KMS-11 (cell line): ENCODE measurements at regions not wholly inside any gene's neighbourhood (a gene's known extent, or its start where the extent isn't known, plus 50 kb on each side); places are given as distances from the start of the nearest gene placed in this dataset.

Experiments used
- H2AFZ ChIP-seq: fragments of 200-600 bp; sonication (generic); 2 replicates; pipeline ENCODE4 v1.6.1; 2016; ENCODE audit warnings: antibody characterized with exemption, mixed run types, low read depth
- H3K27ac ChIP-seq: fragments of 200-600 bp; sonication (generic); 2 replicates; pipeline ENCODE4 v1.6.1; 2016; ENCODE audit warnings: mild to moderate bottlenecking, mixed run types
- H3K27me3 ChIP-seq: fragments of 200-600 bp; sonication (generic); 2 replicates; pipeline ENCODE4 v1.6.1; 2017; ENCODE audit warnings: mild to moderate bottlenecking, low read depth, mixed run types, moderate library complexity; ENCODE audit not compliant: insufficient read depth
- H3K36me3 ChIP-seq: fragments of 200-600 bp; sonication (generic); 2 replicates; pipeline ENCODE4 v1.6.1; 2017; ENCODE audit warnings: mild to moderate bottlenecking, mixed run types; ENCODE audit not compliant: insufficient read depth
- H3K4me1 ChIP-seq: fragments of 200-600 bp; sonication (generic); 2 replicates; pipeline ENCODE4 v1.6.1; 2016; ENCODE audit warnings: mild to moderate bottlenecking, low read depth, mixed run types; ENCODE audit not compliant: poor library complexity, severe bottlenecking
- H3K4me2 ChIP-seq: fragments of 200-600 bp; sonication (generic); 2 replicates; pipeline ENCODE4 v1.7.0; 2016; ENCODE audit warnings: mild to moderate bottlenecking, mixed run types
- H3K4me3 ChIP-seq: fragments of 200-600 bp; sonication (generic); IDR thresholded peaks from 2 replicates; pipeline ENCODE4 v1.6.1; 2017; ENCODE audit warnings: low read depth, low read length, mixed read lengths; ENCODE audit not compliant: insufficient read depth
- H3K79me2 ChIP-seq: fragments of 200-600 bp; sonication (generic); 2 replicates; pipeline ENCODE4 v1.6.1; 2016; ENCODE audit warnings: low read depth, mixed run types; ENCODE audit not compliant: insufficient read depth
- H3K9ac ChIP-seq: fragments of 200-600 bp; sonication (generic); 2 replicates; pipeline ENCODE4 v1.6.1; 2016; ENCODE audit warnings: mild to moderate bottlenecking, mixed run types
- H4K20me1 ChIP-seq: fragments of 200-600 bp; sonication (generic); 2 replicates; pipeline ENCODE4 v1.6.1; 2016; ENCODE audit warnings: mild to moderate bottlenecking, mixed run types; ENCODE audit not compliant: insufficient read depth
- TF ChIP-seq, protein P1 (sequence below): fragments of 200-600 bp; sonication (generic); conservative IDR thresholded peaks from 2 replicates; pipeline ENCODE4 v1.6.1; 2017; ENCODE audit warnings: low read depth, mild to moderate bottlenecking, antibody characterized with exemption, low read length, moderate library complexity, mixed read lengths

DNA sequence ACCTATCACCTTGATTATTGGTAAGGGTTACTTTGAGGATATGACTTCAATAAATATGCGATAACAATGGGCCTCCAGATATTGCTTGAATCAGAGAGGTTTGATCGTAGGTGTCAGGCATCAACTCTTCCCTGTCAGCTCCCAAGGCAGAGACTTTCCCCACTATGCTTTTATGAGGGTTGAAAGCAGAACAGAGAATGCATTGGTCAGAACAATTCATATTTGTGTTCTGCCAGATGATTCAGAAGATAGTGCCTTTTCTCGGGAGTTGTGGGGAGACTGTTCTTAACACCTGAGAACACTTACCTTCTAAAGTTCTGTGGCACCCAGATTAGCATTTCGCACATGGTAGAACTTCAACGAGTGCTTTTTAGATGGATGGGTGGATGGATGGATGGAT lies 386.3 kb upstream of the CADM1 start:
- Histone ChIP-seq H2AFZ (no peak overlapping the region), H3K36me3 (no peaks in the 10 kb centered on the region), H3K27me3 (no peaks in the 10 kb centered on the region), H3K27ac (no peak overlapping the region), H3K9ac (no peak overlapping the region), H4K20me1 (no peaks in the 10 kb centered on the region), H3K4me1 (no peaks in the 10 kb centered on the region), H3K79me2 (no peaks in the 10 kb centered on the region), H3K4me3 (no peak overlapping the region), H3K4me2 (no peak overlapping the region)
- TF ChIP-seq, protein P1, sequence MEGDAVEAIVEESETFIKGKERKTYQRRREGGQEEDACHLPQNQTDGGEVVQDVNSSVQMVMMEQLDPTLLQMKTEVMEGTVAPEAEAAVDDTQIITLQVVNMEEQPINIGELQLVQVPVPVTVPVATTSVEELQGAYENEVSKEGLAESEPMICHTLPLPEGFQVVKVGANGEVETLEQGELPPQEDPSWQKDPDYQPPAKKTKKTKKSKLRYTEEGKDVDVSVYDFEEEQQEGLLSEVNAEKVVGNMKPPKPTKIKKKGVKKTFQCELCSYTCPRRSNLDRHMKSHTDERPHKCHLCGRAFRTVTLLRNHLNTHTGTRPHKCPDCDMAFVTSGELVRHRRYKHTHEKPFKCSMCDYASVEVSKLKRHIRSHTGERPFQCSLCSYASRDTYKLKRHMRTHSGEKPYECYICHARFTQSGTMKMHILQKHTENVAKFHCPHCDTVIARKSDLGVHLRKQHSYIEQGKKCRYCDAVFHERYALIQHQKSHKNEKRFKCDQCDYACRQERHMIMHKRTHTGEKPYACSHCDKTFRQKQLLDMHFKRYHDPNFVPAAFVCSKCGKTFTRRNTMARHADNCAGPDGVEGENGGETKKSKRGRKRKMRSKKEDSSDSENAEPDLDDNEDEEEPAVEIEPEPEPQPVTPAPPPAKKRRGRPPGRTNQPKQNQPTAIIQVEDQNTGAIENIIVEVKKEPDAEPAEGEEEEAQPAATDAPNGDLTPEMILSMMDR: no peak

DNA sequence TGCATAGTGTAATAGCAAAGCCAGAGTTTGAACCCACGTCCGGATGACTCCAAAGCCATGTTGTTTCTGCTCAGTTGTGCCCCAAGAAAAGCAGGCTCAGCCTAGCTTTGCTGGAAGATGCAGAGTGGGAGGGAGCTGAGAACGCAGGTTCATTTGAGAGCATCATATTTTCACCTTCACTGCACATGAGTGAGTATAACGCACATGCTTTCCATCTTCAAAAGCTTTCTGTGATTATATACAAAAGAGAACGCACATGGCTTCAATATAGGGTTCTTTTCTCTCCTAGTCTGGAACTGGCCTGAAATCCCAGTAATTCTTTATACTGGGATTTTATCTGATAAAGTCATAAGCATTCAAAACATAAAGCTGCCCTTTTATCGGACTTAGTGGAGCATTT lies 385.5 kb upstream of the CADM1 start:
- no peak overlapping the region for H3K9ac ChIP-seq
- no peak overlapping the region for H2AFZ ChIP-seq
- no peaks in the 10 kb centered on the region for H3K27me3 ChIP-seq
- no peaks in the 10 kb centered on the region for H3K79me2 ChIP-seq
- no peaks in the 10 kb centered on the region for H3K4me1 ChIP-seq
- no peaks in the 10 kb centered on the region for H3K36me3 ChIP-seq
- no peak overlapping the region for H3K4me2 ChIP-seq
- no peaks in the 10 kb centered on the region for H4K20me1 ChIP-seq
- TF ChIP-seq, protein P1: no peak
- no peak overlapping the region for H3K4me3 ChIP-seq
- no peak overlapping the region for H3K27ac ChIP-seq

DNA sequence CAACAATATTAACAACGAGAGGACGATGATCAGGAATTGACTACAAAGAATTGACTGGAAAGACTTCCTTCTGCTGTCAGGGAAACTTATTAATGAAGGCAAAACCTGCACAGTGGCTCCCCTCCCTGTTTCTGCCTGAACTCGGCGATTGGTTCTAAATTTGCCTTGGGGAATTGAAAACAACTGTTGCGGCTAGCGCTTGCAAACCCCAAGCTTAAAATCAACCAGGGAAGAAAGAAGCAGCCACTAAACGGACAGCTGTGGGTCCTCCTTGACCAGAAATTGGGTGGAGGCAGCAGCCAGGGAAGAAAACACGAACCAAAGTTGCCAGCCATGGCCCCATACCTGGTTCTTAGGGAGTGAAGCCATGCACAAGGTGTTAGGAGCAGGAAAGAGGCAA lies 383.5 kb upstream of the CADM1 start:
- Histone ChIP-seq H2AFZ (no peak overlapping the region), H3K36me3 (no peaks in the 10 kb centered on the region), H3K4me2 (no peak overlapping the region), H4K20me1 (no peaks in the 10 kb centered on the region), H3K27me3 (no peaks in the 10 kb centered on the region), H3K27ac (no peak overlapping the region), H3K79me2 (no peaks in the 10 kb centered on the region), H3K9ac (no peak overlapping the region), H3K4me3 (no peak overlapping the region), H3K4me1 (no peaks in the 10 kb centered on the region)
- TF ChIP-seq, protein P1: no peak

DNA sequence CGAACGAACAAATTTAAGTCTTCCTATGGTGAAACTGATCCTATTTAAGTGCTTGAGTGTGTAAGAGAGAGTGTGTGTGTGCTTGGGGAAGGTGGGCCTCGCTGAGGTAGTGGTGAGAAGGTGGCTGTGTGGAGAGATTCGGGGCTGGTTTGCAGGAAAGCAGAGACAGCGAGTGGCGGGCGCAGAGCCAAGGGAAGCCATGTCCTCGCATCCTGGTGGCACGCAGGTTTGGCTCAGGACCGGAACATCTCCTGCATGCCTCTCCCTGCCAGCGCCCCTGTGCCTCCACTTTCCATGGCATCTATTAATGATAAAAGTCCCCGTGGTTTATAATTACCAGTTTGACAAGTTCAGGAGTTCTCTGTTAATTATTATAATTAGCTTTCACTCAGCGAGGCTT lies 383.1 kb upstream of the CADM1 start:
- Histone ChIP-seq H3K4me1 (no peaks in the 10 kb centered on the region), H3K79me2 (no peaks in the 10 kb centered on the region), H3K4me3 (no peak overlapping the region), H3K36me3 (no peaks in the 10 kb centered on the region), H3K27ac (no peak overlapping the region), H3K27me3 (no peaks in the 10 kb centered on the region), H3K9ac (no peak overlapping the region), H4K20me1 (no peaks in the 10 kb centered on the region), H2AFZ (no peak overlapping the region), H3K4me2 (no peak overlapping the region)
- TF ChIP-seq, protein P1: no peak

DNA sequence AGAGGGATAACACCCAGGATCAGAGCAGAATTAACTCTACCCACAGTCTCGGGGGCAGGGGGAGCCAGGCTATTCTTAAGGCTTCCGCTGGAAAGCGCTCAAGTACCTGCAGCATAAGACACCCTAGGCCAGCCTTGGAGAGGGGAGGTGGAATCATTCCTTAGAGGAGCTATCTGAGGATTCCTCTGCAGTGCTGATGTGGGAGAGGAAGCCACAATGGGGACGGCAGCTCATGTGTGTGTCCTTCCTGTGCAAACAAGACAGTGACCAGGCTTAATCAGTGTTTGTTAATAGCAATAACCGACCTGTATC lies 382.2 kb upstream of the CADM1 start:
- H4K20me1 ChIP-seq: no peaks in the 10 kb centered on the region
- no peak overlapping the region for H3K9ac ChIP-seq
- no peak overlapping the region for H3K27ac ChIP-seq
- H3K27me3 ChIP-seq: no peaks in the 10 kb centered on the region
- no peak overlapping the region for H2AFZ ChIP-seq
- no peak overlapping the region for H3K4me3 ChIP-seq
- TF ChIP-seq, protein P1: no peak
- no peaks in the 10 kb centered on the region for H3K79me2 ChIP-seq
- no peaks in the 10 kb centered on the region for H3K4me1 ChIP-seq
- no peaks in the 10 kb centered on the region for H3K36me3 ChIP-seq
- no peak overlapping the region for H3K4me2 ChIP-seq
